H1 (cell line): ENCODE measurements at regions not wholly inside any gene's neighbourhood (a gene's known extent, or its start where the extent isn't known, plus 50 kb on each side); places are given as distances from the start of the nearest gene placed in this dataset.
A peak's percentile ranks its signal among the peaks of the same experiment; 100 is the strongest.

ENCODE experiments used
- CTCF ChIA-PET: fragments of 300-600 bp; sonication (Branson Sonifier 250); formaldehyde crosslinking; loops from one replicate; lab custom pipeline; 2021; ENCODE audit not compliant: partially characterized antibody; lab: Charles Lee
- POLR2A ChIA-PET: fragments of 300-600 bp; sonication (Branson Sonifier 250); formaldehyde crosslinking; loops from one replicate; lab custom pipeline; 2021; ENCODE audit warnings: inconsistent platforms; ENCODE audit not compliant: partially characterized antibody; lab: Charles Lee
- DNase-seq, 2 experiments: peaks; one replicate each; pipeline versions ENCODE4 v3.0.0 to v3.0.0-alpha.2; 2010 to 2022; ENCODE audit warnings: low spot score in 2 of 2, low read depth in 1 of 2, mixed read lengths in 1 of 2
- FAIRE-seq: peaks from 2 replicates; lab custom pipeline; 2011; peaks lifted over from hg19 to GRCh38; lab: Jason Lieb, UNC
- H2AFZ ChIP-seq: 2 replicates; pipeline ENCODE4 v1.8.1; 2012; ENCODE audit warnings: low read length, inconsistent platforms
- H2AK5ac ChIP-seq: 2 replicates; pipeline ENCODE4 v1.6.1; 2013; ENCODE audit warnings: low read depth, low read length
- H2BK120ac ChIP-seq: replicated peaks from 2 replicates; pipeline ENCODE3; 2013; ENCODE audit warnings: low read depth, low read length, inconsistent platforms
- H2BK12ac ChIP-seq: 2 replicates; pipeline ENCODE4 v1.6.1; 2013; ENCODE audit warnings: low read depth, low read length
- H2BK15ac ChIP-seq: 2 replicates; pipeline ENCODE4 v1.6.1; 2013; ENCODE audit warnings: low read length
- H2BK20ac ChIP-seq: 2 replicates; pipeline ENCODE4 v1.6.1; 2013; ENCODE audit warnings: low read length
- H2BK5ac ChIP-seq: 2 replicates; pipeline ENCODE4 v1.6.1; 2013; ENCODE audit warnings: low read depth, low read length
- H3K14ac ChIP-seq: 2 replicates; pipeline ENCODE4 v1.6.1; 2013; ENCODE audit warnings: inconsistent platforms; ENCODE audit not compliant: insufficient read length
- H3K18ac ChIP-seq: 2 replicates; pipeline ENCODE4 v1.6.1; 2013; ENCODE audit warnings: low read length; ENCODE audit errors: extremely low read depth
- H3K23ac ChIP-seq: 2 replicates; pipeline ENCODE4 v1.6.1; 2013; ENCODE audit warnings: inconsistent platforms; ENCODE audit not compliant: insufficient read length
- H3K23me2 ChIP-seq: 2 replicates; pipeline ENCODE4 v1.6.1; 2013; ENCODE audit warnings: low read depth, low read length
- H3K27ac ChIP-seq: 2 replicates; pipeline ENCODE4 v1.6.1; 2011; ENCODE audit warnings: low read depth, low read length, inconsistent platforms
- H3K27me3 ChIP-seq, 4 experiments: replicated peaks in 1 of 4; 1 replicate in 1 of 4; 2 replicates in 3 of 4; pipeline versions ENCODE4 v1.6.1 to v1.8.1; 2011 to 2013; ENCODE audit warnings: low read length in 3 of 4, mild to moderate bottlenecking in 3 of 4, inconsistent platforms in 2 of 4, mixed read lengths in 2 of 4, moderate library complexity in 1 of 4; ENCODE audit not compliant: control insufficient read depth in 3 of 4, insufficient read depth in 3 of 4; ENCODE audit errors: extremely low read depth in 1 of 4
- H3K36me3 ChIP-seq, 4 experiments: 2 replicates each; pipeline versions ENCODE4 v1.6.1 to v1.8.1; 2011 to 2013; ENCODE audit warnings: mild to moderate bottlenecking in 4 of 4, low read length in 3 of 4, moderate library complexity in 2 of 4, control low read depth in 1 of 4, inconsistent platforms in 1 of 4; ENCODE audit not compliant: insufficient read depth in 4 of 4, control insufficient read depth in 2 of 4
- H3K4ac ChIP-seq: replicated peaks from 2 replicates; pipeline ENCODE3; 2013; ENCODE audit warnings: low read length, low read depth, mixed read lengths, inconsistent platforms; ENCODE audit not compliant: insufficient read length
- H3K4me1 ChIP-seq, 4 experiments: replicated peaks in 1 of 4; 1 replicate in 1 of 4; 2 replicates in 3 of 4; pipeline versions ENCODE4 v1.6.1 to v1.8.1; 2011 to 2013; ENCODE audit warnings: low read length in 3 of 4, inconsistent platforms in 2 of 4, mixed read lengths in 1 of 4; ENCODE audit not compliant: insufficient read depth in 4 of 4, control insufficient read depth in 3 of 4
- H3K4me2 ChIP-seq, 2 experiments: 2 replicates each; pipeline versions ENCODE4 v1.6.1 to v1.8.1; 2011 to 2013; ENCODE audit warnings: low read depth in 2 of 2, low read length in 2 of 2, control low read depth in 1 of 2, inconsistent platforms in 1 of 2, mild to moderate bottlenecking in 1 of 2; ENCODE audit not compliant: insufficient read depth in 1 of 2
- H3K4me3 ChIP-seq, 4 experiments: fragments of 200-600, 300-600 bp in 1 of 4; sonication (generic), shearing (Covaris generic), sonication (Bioruptor Twin) in 1 of 4; 2 replicates each; pipeline versions ENCODE4 v1.5.1 to v1.8.1; 2011 to 2016; ENCODE audit warnings: low read length in 4 of 4, low read depth in 3 of 4, control low read depth in 2 of 4, inconsistent platforms in 2 of 4, mild to moderate bottlenecking in 2 of 4, mixed read lengths in 1 of 4, moderate library complexity in 1 of 4; ENCODE audit not compliant: insufficient read depth in 2 of 4; ENCODE audit errors: extremely low read depth in 1 of 4
- H3K56ac ChIP-seq: replicated peaks from 2 replicates; pipeline ENCODE3; 2013; ENCODE audit warnings: low read depth, mild to moderate bottlenecking, mixed read lengths, low read length, inconsistent platforms; ENCODE audit not compliant: insufficient read length
- H3K79me1 ChIP-seq: 2 replicates; pipeline ENCODE4 v1.6.1; 2013; ENCODE audit warnings: low read depth, low read length, control low read depth
- H3K79me2 ChIP-seq, 2 experiments: 2 replicates each; pipeline versions ENCODE4 v1.6.1 to v1.8.1; 2012 to 2013; ENCODE audit warnings: low read length in 2 of 2, mild to moderate bottlenecking in 2 of 2, inconsistent platforms in 1 of 2; ENCODE audit not compliant: insufficient read depth in 2 of 2, control insufficient read depth in 1 of 2
- H3K9ac ChIP-seq, 4 experiments: replicated peaks in 1 of 4; 1 replicate in 1 of 4; 2 replicates in 3 of 4; pipeline versions ENCODE4 v1.6.1 to v1.8.1; 2011 to 2013; ENCODE audit warnings: low read depth in 3 of 4, low read length in 3 of 4, control low read depth in 2 of 4, mild to moderate bottlenecking in 2 of 4, moderate library complexity in 2 of 4, inconsistent platforms in 1 of 4; ENCODE audit errors: extremely low read depth in 1 of 4
- H3K9me3 ChIP-seq, 2 experiments: 2 replicates each; pipeline versions ENCODE4 v1.6.1 to v1.8.1; 2012 to 2013; ENCODE audit warnings: mild to moderate bottlenecking in 2 of 2, moderate library complexity in 2 of 2, control low read depth in 1 of 2, inconsistent platforms in 1 of 2, low read depth in 1 of 2, low read length in 1 of 2, mixed read lengths in 1 of 2; ENCODE audit not compliant: insufficient read depth in 2 of 2
- H4K20me1 ChIP-seq, 2 experiments: replicated peaks in 1 of 2; 2 replicates each; pipeline versions ENCODE3 to v1.8.1; 2011 to 2013; ENCODE audit warnings: inconsistent platforms in 2 of 2, low read length in 2 of 2, mild to moderate bottlenecking in 1 of 2; ENCODE audit not compliant: insufficient read depth in 2 of 2, control insufficient read depth in 1 of 2
- H4K5ac ChIP-seq: 2 replicates; pipeline ENCODE4 v1.6.1; 2013; ENCODE audit warnings: low read length, low read depth, mixed read lengths, inconsistent platforms; ENCODE audit not compliant: insufficient read length
- H4K8ac ChIP-seq: 2 replicates; pipeline ENCODE4 v1.8.0; 2013; ENCODE audit warnings: mild to moderate bottlenecking, moderate library complexity, low read length, inconsistent platforms; ENCODE audit not compliant: insufficient read depth; ENCODE audit errors: extremely low read depth
- H4K91ac ChIP-seq: replicated peaks from 2 replicates; pipeline ENCODE3; 2013; ENCODE audit warnings: low read length, mixed read lengths, inconsistent platforms; ENCODE audit not compliant: insufficient read length
- CHD1 ChIP-seq: IDR thresholded peaks from 2 replicates; pipeline ENCODE4 v1.6.1; 2012; ENCODE audit warnings: low read depth, low read length, improper control_type of control experiment
- CHD2 ChIP-seq: IDR thresholded peaks from 2 replicates; pipeline ENCODE4 v1.6.1; 2012; ENCODE audit warnings: low read length, improper control_type of control experiment
- JUN ChIP-seq: IDR thresholded peaks from 2 replicates; pipeline ENCODE4 v1.6.1; 2011; ENCODE audit warnings: low read depth, mild to moderate bottlenecking, improper control_type of control experiment, low read length
- KDM1A ChIP-seq: fragments of 200-600, 300-600 bp; sonication (generic); IDR thresholded peaks from 2 replicates; pipeline ENCODE4 v1.7.1; 2016; ENCODE audit warnings: mild to moderate bottlenecking, low read length, borderline replicate concordance
- KDM4A ChIP-seq: IDR thresholded peaks from one replicate; pipeline ENCODE4 v1.7.1; 2012; ENCODE audit warnings: low read depth, mild to moderate bottlenecking, moderate library complexity, low read length, inconsistent platforms; ENCODE audit not compliant: severe bottlenecking
- MAFK ChIP-seq: IDR thresholded peaks from 2 replicates; pipeline ENCODE4 v1.6.1; 2012; ENCODE audit warnings: low read depth, mild to moderate bottlenecking, improper control_type of control experiment, low read length
- NANOG ChIP-seq: IDR thresholded peaks from 2 replicates; pipeline ENCODE4 v1.6.1; 2011; ENCODE audit warnings: low read length, low read depth, mild to moderate bottlenecking, inconsistent platforms; ENCODE audit not compliant: insufficient read depth, poor library complexity, severe bottlenecking
- PHF8 ChIP-seq: fragments of 200-600 bp; sonication (generic); conservative IDR thresholded peaks from 2 replicates; pipeline ENCODE4 v1.7.1; 2012; ENCODE audit warnings: low read depth, mild to moderate bottlenecking, inconsistent platforms, low read length, moderate library complexity
- RAD21 ChIP-seq, 2 experiments: IDR thresholded peaks in 1 of 2; conservative IDR thresholded peaks in 1 of 2; 2 replicates each; pipeline ENCODE4 v1.6.1; 2011; ENCODE audit warnings: low read depth in 2 of 2, low read length in 2 of 2, improper control_type of control experiment in 1 of 2, inconsistent platforms in 1 of 2, mild to moderate bottlenecking in 1 of 2, moderate library complexity in 1 of 2
- SP1 ChIP-seq: IDR thresholded peaks from 2 replicates; pipeline ENCODE4 v1.6.1; 2011; ENCODE audit warnings: low read depth, low read length
- SP4 ChIP-seq: IDR thresholded peaks from 2 replicates; pipeline ENCODE4 v1.6.1; 2012; ENCODE audit warnings: low read length, inconsistent platforms
- SUZ12 ChIP-seq: fragments of 200-600 bp; sonication (generic); IDR thresholded peaks from 2 replicates; pipeline ENCODE4 v1.6.1; 2012; ENCODE audit warnings: mild to moderate bottlenecking, inconsistent platforms, low read length, moderate library complexity, mixed read lengths
- TAF1 ChIP-seq: IDR thresholded peaks from 2 replicates; pipeline ENCODE4 v1.6.1; 2011; ENCODE audit warnings: mild to moderate bottlenecking, low read depth, low read length
- WGBS, 2 experiments: shearing (Covaris generic) in 1 of 2; methylation state at CpG; one replicate each; pipeline versions ENCODE4 v1.1.6 to v1.1.7; 2013 to 2015; ENCODE audit warnings: low lambda C conversion rate in 2 of 2, mixed read lengths in 2 of 2, inconsistent platforms in 1 of 2, low coverage in 1 of 2, missing lambda C conversion rate in 1 of 2; ENCODE audit not compliant: insufficient replicate concordance in 2 of 2, insufficient coverage in 1 of 2, insufficient read length in 1 of 2; ENCODE audit errors: extremely low coverage in 1 of 2, missing lambda C conversion rate in 1 of 2; 5-methylcytosine and 5-hydroxymethylcytosine counted together
- TF ChIP-seq, protein P1 (sequence below): IDR thresholded peaks from 2 replicates; pipeline ENCODE4 v1.6.1; 2012; ENCODE audit warnings: low read length, inconsistent platforms

DNA sequence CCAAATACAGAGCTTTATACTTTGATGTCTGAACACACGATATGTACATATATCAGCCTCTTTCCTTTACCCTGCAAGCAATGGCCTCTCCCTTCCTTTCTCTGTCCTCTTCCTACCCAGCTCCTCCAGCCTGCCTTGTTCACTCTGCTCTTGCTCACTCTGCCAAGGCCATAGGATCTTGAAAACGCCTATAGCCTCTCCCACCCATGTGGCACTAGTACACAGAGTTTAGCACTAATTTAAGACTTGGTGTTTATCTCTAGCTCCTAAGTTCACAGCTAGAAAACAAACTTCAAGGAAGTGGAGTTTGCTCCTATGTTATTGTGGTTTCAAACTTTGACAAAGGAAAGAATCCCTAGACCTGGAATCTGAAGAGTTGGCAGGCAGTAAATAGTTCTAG, 225.0 kb upstream of the RUNX1 start:
- Histone ChIP-seq H3K9me3 (no peaks in the 10 kb centered on the region; a peak in 1 of 4 replicates), H3K56ac (no peak overlapping the region), H2AK5ac (no peak overlapping the region), H3K79me1 (no peaks in the 10 kb centered on the region), H2BK20ac (no peak overlapping the region), H2BK12ac (no peak overlapping the region), H2BK120ac (no peak overlapping the region), H4K20me1 (no peaks in the 10 kb centered on the region), H3K4me1 (no peaks in the 10 kb centered on the region), H3K27ac (no peak overlapping the region), H3K4me2 (no peak overlapping the region), H3K23me2 (no peaks in the 10 kb centered on the region), H2AFZ (0 out of 2 replicates have a peak overlapping the region, but pooled peaks have one; percentile 41), H3K27me3 (no peaks in the 10 kb centered on the region), H4K5ac (no peak overlapping the region), H3K14ac (no peak overlapping the region), H2BK5ac (no peak overlapping the region), H3K4me3 (no peak overlapping the region), H4K8ac (no peak overlapping the region), H3K79me2 (no peaks in the 10 kb centered on the region), H3K4ac (no peak overlapping the region), H4K91ac (no peak overlapping the region), H3K18ac (no peak overlapping the region), H3K9ac (no peak overlapping the region), H2BK15ac (no peak overlapping the region), H3K36me3 (no peaks in the 10 kb centered on the region)
- CTCF ChIA-PET, result interaction anchor here (1.2 kb wide), 1 partner anchor 23 kb away, joined by 4 read pairs; no protein-coding TSS in a partner anchor
- POLR2A ChIA-PET, result no interaction called here
- 74% methylated on average over 2 of the region's 2 CpGs; no CpG with 5 or more reads in 1 of the 2 experiments for WGBS, 2 experiments
- no peak for DNase-seq
- TF ChIP-seq TAF1 (no peak), CHD1 (no peak), JUN (no peak), PHF8 (no peak), RAD21 (IDR thresholded peaks at IDR 0.05 in 1 of 2, conservative IDR thresholded peaks at IDR 0.05 in 1 of 2; ENCODE audit: low read depth in 2 of 2, low read length in 2 of 2) (no peak), KDM1A (no peak), SUZ12 (no peak), SP1 (no peak), CHD2 (no peak), SP4 (no peak), NANOG (no peak), KDM4A (no peak), MAFK (no peak)
- TF ChIP-seq, protein P1, sequence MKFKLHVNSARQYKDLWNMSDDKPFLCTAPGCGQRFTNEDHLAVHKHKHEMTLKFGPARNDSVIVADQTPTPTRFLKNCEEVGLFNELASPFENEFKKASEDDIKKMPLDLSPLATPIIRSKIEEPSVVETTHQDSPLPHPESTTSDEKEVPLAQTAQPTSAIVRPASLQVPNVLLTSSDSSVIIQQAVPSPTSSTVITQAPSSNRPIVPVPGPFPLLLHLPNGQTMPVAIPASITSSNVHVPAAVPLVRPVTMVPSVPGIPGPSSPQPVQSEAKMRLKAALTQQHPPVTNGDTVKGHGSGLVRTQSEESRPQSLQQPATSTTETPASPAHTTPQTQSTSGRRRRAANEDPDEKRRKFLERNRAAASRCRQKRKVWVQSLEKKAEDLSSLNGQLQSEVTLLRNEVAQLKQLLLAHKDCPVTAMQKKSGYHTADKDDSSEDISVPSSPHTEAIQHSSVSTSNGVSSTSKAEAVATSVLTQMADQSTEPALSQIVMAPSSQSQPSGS, result no peak
- TF ChIP-seq, all 59 proteins: peak for 0
- FAIRE-seq, result no peak
- no peak overlapping the region for H3K23ac ChIP-seq
